ENCODE measurements at regions not wholly inside any gene's neighbourhood (a gene's known extent, or its start where the extent isn't known, plus 50 kb on each side); places are given as distances from the start of the nearest gene placed in this dataset.
"Not testable (repeated sequence)": the region's sequence is repeated elsewhere in the genome, so short reads cannot be mapped to it uniquely, and the experiment has no call there.

GRCh38 chr9:25302601-25303000 is 375.6 kb downstream of the TUSC1 start:
- H3K27me3 ChIP-seq = no peaks in the 10 kb centered on the region
- DNase-seq = no peak
- no peaks in the 10 kb centered on the region for H3K36me3 ChIP-seq (ENCODE audit: low read depth, missing control alignments)
- no peak overlapping the region for H3K4me3 ChIP-seq
- H3K9me3 ChIP-seq = no peaks in the 10 kb centered on the region
- intact Hi-C loops (cut with DNase I; ENCODE audit: low total_unique reads) = no loop called here
- TF ChIP-seq POLR2A (IDR thresholded peaks at IDR 0.05) (no peak), CTCF (IDR thresholded peaks at IDR 0.05) (no peak)
- H3K4me1 ChIP-seq = no peaks in the 10 kb centered on the region
- WGBS, 2 donors = 25 to 32% methylated on average over 1 of the region's 1 CpG
- H3K27ac ChIP-seq = no peak overlapping the region

GRCh38 chr9:25288195-25288594 is 390.0 kb downstream of the TUSC1 start:
- H3K9me3 ChIP-seq; H3K27ac ChIP-seq; DNase-seq; intact Hi-C loops (cut with DNase I; ENCODE audit: low total_unique reads); H3K4me3 ChIP-seq; H3K27me3 ChIP-seq; H3K36me3 ChIP-seq (ENCODE audit: low read depth, missing control alignments); H3K4me1 ChIP-seq: not testable (repeated sequence)
- WGBS, 2 donors = 94 to 95% methylated on average over 5 of the region's 5 CpGs

DNA sequence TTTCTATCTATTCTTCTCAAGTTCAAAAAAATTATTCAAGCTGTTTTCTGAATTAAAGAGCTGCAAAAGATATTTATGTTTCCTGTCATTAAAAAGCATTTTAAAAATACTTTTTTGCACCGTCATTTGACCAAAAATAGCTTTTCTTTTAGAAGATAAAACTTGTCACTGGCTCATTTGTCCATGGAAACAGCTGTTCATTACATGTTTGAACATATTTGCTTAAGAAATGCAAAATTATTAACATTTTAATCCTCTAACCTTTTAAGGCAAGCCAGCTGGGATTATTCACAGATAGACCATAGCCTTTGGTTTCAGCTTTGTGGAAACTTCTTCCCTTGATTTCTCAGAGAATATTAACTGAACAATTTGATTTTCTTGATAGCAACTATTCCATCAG is 393.9 kb downstream of the TUSC1 start:
- Histone ChIP-seq H3K36me3 (ENCODE audit: low read depth, missing control alignments) (no peaks in the 10 kb centered on the region), H3K27ac (no peak overlapping the region), H3K4me3 (no peak overlapping the region), H3K4me1 (no peaks in the 10 kb centered on the region), H3K9me3 (no peaks in the 10 kb centered on the region), H3K27me3 (no peaks in the 10 kb centered on the region)
- TF ChIP-seq POLR2A (IDR thresholded peaks at IDR 0.05) (no peak), CTCF (IDR thresholded peaks at IDR 0.05) (no peak)
- 38 to 56% methylated on average over 1 of the region's 1 CpG for WGBS, 2 donors
- no peak for DNase-seq
- intact Hi-C loops (cut with DNase I; ENCODE audit: low total_unique reads) = no loop called here

DNA sequence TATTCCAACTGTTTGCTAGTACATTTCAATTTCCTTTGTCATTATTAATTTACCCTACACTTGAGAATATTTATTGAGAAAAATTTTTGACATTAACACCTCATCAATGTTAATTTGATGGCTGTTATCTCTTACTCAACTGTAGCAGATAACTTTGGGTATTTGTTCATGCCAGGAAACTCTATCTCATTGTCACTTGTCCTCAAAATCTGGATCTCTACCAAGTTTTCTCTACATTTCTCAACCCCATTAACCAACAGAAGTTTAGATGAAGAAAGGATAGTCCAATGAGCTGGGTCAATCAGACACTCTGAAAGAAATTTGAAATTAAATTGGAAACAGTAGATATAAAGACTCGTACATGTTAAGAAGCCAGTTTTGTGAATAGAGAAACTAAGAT is 395.3 kb downstream of the TUSC1 start:
- Histone ChIP-seq H3K27me3 (no peaks in the 10 kb centered on the region), H3K9me3 (no peaks in the 10 kb centered on the region), H3K4me3 (no peak overlapping the region), H3K27ac (no peak overlapping the region), H3K4me1 (no peaks in the 10 kb centered on the region), H3K36me3 (ENCODE audit: low read depth, missing control alignments) (no peaks in the 10 kb centered on the region)
- intact Hi-C loops (cut with DNase I; ENCODE audit: low total_unique reads) = no loop called here
- WGBS, 2 donors = 86 to 97% methylated on average over 1 of the region's 1 CpG
- TF ChIP-seq POLR2A (IDR thresholded peaks at IDR 0.05) = no peak
- TF ChIP-seq CTCF (IDR thresholded peaks at IDR 0.05) = no peak
- no peak for DNase-seq

GRCh38 chr9:25261445-25261844 is 416.8 kb downstream of the TUSC1 start:
- TF ChIP-seq POLR2A (IDR thresholded peaks at IDR 0.05) (no peak), CTCF (IDR thresholded peaks at IDR 0.05) (no peak)
- Histone ChIP-seq H3K27ac (no peak overlapping the region), H3K4me1 (no peaks in the 10 kb centered on the region), H3K36me3 (ENCODE audit: low read depth, missing control alignments) (no peaks in the 10 kb centered on the region), H3K4me3 (no peak overlapping the region), H3K27me3 (no peaks in the 10 kb centered on the region), H3K9me3 (no peaks in the 10 kb centered on the region)
- 88 to 92% methylated on average over 4 of the region's 4 CpGs for WGBS, 2 donors
- intact Hi-C loops (cut with DNase I; ENCODE audit: low total_unique reads) = no loop called here
- DNase-seq = no peak
